HG03280 (cell line): ENCODE measurements at regions not wholly inside any gene's neighbourhood (a gene's known extent, or its start where the extent isn't known, plus 50 kb on each side); places are given as distances from the start of the nearest gene placed in this dataset.

Experiments used
- ATAC-seq: cut with Tn5 transposase; IDR thresholded peaks from one replicate; pipeline ENCODE4 v1.9.1; 2021; ENCODE audit warnings: mild to moderate bottlenecking, moderate library complexity; ENCODE audit not compliant: unreplicated experiment

GRCh38 chr4:100811046-100811445 lies 293.2 kb upstream of the EMCN start:
- no peak for ATAC-seq

GRCh38 chr4:100809506-100809905 lies 291.7 kb upstream of the EMCN start:
- ATAC-seq: no peak

- ATAC-seq: no peak
Observed at GRCh38 chr4:100806988-100807387, 289.2 kb upstream of the EMCN start.

- no peak for ATAC-seq
Observed at GRCh38 chr4:100805538-100805937, 287.7 kb upstream of the EMCN start.

- ATAC-seq: no peak
Observed at GRCh38 chr4:100804576-100805360, 286.9 kb upstream of the EMCN start.

- no peak for ATAC-seq
Observed at GRCh38 chr4:100803751-100804150, 285.9 kb upstream of the EMCN start.

- ATAC-seq: no peak
Observed at GRCh38 chr4:100799761-100800539, 282.1 kb upstream of the EMCN start.

- no peak for ATAC-seq
Observed at GRCh38 chr4:100797791-100798190, 280.0 kb upstream of the EMCN start.

GRCh38 chr4:100797356-100797755 lies 279.5 kb upstream of the EMCN start:
- ATAC-seq: no peak

GRCh38 chr4:100796332-100796731 lies 278.5 kb upstream of the EMCN start:
- ATAC-seq: no peak

- no peak for ATAC-seq
Observed at GRCh38 chr4:100795581-100795980, 277.8 kb upstream of the EMCN start.

- ATAC-seq: no peak
Observed at GRCh38 chr4:100790836-100791615, 273.2 kb upstream of the EMCN start.

GRCh38 chr4:100789991-100790390 lies 272.2 kb upstream of the EMCN start:
- ATAC-seq: no peak

- no peak for ATAC-seq
Observed at GRCh38 chr4:100786481-100786880, 268.7 kb upstream of the EMCN start.

- ATAC-seq: no peak
Observed at GRCh38 chr4:100782356-100782755, 264.5 kb upstream of the EMCN start.

- ATAC-seq: no peak
Observed at GRCh38 chr4:100781435-100781834, 263.6 kb upstream of the EMCN start.

GRCh38 chr4:100780126-100780525 lies 262.3 kb upstream of the EMCN start:
- ATAC-seq: no peak

GRCh38 chr4:100778431-100778830 lies 260.6 kb upstream of the EMCN start:
- no peak for ATAC-seq

GRCh38 chr4:100762738-100763137 lies 244.9 kb upstream of the EMCN start:
- ATAC-seq: no peak

GRCh38 chr4:100754751-100755150 lies 236.9 kb upstream of the EMCN start:
- no peak for ATAC-seq

- ATAC-seq: no peak
Observed at GRCh38 chr4:100746141-100746739, 228.4 kb upstream of the EMCN start.
